T-helper 2 cell treated with Interferon-gamma antibody and Interleukin-4, amounts not matched to agents 100 ng/mL and 5 ng/mL, for 36 hours (primary cell): ENCODE measurements at regions not wholly inside any gene's neighbourhood (a gene's known extent, or its start where the extent isn't known, plus 50 kb on each side); places are given as distances from the start of the nearest gene placed in this dataset.
"Not testable (repeated sequence)": the region's sequence is repeated elsewhere in the genome, so short reads cannot be mapped to it uniquely, and the experiment has no call there.

Source experiments
- intact Hi-C: fragments of 100-400 bp; cut with micrococcal nuclease; formaldehyde crosslinking; loops from one replicate; pipeline ENCODE4 v1.15.1; 2023

DNA sequence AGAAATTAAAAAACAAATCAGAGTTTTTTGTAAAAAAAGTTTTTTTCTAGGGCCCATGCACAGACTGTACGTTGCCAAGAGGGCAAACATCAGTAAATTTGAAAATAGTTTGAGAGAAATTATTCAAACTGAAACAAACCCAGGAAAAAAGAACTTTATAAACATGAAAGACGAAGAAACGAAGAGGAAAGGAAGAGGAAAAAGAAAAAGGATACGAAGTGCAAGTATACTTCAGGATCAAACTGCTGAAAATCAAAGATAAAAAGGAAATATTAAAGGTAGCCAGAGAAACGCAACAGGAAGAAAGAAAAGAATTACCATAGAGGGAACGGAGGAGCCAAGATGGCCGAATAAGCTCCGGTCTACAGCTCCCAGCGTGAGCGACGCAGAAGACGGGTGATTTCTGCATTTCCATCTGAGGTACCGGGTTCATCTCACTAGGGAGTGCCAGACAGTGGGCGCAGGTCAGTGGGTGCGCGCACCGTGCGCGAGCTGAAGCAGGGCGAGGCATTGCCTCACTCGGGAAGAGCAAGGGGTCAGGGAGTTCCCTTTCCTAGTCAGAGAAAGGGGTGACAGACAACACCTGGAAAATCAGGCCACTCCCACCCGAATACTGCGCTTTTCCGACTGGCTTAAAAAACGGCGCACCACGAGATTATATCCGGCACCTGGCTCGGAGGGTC lies 94.4 kb upstream of the GAS1 start:
- intact Hi-C loops: not testable (repeated sequence)

DNA sequence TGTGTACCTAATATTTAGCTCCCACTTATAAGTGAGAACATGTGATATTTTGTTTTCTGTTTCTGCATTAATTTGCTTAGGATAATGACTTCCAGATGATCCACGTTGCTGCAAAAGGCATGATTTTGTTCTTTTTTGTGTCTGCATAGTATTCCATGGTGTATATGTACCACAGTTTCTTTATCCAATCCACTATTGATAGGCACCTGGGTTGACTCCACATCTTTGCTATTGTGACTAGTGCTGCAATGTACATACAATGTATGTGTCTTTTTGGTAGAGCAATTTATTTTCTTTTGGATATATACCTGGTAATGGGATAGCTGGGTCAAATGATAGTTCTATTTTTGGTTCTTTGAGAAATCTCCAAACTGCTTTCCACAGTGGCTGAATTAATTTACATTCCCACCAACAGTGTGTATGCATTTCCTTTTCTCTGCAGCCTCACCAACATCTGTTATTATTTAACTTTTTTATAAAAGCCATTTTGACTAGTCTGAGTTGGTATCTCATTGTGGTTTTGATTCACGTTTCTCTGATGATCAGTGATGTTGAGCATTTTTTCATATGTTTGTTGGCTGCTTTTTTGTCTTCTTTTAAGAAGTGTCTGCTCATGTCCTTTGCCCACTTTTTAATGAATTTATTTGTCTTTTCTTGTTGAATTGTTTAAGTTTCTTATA lies 102.8 kb upstream of the GAS1 start:
- intact Hi-C loops: not testable (repeated sequence)

DNA sequence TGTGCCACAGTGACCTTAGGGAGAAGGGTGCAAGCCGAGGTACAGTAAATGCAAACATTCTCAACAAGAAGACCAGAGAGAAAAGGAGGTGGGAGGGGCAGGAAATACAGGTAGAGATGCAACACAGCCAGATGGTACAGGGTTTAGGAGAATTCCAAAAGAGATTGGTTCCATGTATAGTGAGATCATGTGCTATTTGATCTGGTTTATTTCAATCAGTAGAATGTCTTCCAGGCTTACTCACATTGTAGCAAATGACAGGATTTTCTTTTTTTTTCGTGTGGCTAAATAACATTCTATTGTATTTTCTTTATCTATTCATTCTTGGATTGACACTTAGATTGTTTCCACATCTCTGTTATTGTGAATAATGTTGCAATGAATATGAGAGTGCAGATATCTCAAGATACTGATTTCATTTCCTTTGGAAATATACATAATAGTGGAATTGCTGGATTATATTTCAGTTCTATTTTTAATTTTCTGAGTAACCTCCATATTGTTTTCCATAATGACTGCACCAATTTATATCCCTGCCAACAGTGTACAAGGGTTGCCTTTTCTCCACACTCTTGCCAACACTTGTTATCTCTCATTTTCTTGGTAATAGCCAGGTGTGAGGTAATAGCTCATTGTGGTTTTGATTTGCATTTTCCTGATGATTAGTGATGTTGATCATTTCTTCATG lies 107.8 kb upstream of the GAS1 start:
- intact Hi-C loops: no loop called here

DNA sequence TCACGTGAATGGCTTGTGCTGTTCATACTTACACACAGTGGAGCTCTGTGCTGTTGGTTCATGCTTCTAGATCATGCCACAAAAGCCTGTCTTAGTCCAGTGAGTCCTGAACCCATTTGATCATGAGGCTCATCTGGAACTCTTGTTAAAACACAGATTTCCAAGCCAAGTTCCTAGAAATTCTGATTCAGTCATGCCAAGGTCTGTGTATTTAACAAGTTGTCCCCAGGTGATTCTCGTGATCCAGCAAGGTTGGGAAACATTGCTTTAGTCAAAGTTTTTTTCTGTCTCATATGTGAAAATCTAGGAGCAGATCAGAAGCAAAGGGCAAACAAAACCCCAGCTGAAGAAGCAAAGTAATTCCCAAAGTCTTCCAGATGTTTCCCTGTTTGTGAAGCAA lies 112.5 kb upstream of the GAS1 start:
- intact Hi-C loops: no loop called here

DNA sequence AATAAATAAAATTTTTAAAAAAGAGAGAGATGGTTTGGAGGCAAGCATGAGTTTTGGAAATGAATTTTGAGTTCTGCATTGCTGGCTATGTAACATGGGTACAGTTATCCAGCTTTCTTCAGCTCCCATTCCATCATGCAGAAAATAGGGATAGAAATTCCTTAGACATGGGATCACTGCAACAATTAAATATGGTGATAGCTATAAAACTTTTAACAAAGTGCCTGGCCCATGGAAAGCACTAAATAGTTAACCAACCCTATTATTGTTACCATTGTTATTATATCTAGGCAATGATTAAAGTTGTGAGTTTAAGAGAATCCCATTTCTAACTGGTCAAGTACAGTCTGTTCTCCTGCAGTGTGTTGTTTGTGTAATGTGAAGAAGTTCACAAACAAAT lies 115.4 kb upstream of the GAS1 start:
- intact Hi-C loops: no loop called here

DNA sequence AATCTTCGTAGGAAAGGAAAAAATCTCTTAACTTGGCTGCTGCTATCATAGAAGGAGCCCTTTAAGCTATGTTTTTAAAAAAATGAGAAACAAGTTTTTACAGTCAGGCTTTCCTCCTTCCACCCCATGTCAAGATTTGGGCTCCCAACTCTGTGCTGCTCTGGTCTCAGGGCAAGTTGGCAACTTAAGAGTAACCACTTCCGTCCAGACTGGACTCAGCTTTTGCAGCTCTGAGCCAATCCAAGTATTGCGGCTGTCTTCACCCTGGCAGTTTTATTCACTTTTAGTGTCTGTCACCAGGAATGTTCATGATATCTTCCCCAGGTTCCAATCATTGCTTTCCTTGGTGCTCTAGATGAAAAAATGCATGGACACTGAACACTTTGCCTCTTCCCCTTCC lies 115.9 kb upstream of the GAS1 start:
- intact Hi-C loops: no loop called here

DNA sequence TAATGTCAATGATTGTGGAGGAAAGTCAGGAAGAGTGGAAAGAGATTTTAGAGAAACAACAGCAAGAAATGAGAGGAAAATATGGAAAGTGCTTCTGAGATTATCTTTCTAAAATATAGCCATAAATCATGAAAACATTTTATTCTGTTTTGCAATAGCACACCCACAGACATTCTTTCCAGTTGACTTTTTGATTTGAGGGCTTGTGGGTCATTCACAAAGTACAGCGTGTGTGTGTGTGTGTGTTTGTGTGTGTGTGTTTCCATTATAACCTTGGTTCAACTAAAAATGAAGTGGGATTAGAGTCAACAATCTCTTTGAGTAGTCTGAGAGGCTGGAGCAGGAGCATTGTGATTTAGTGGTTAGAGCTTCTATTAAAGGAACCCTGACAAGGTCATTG lies 116.6 kb upstream of the GAS1 start:
- intact Hi-C loops: no loop called here

DNA sequence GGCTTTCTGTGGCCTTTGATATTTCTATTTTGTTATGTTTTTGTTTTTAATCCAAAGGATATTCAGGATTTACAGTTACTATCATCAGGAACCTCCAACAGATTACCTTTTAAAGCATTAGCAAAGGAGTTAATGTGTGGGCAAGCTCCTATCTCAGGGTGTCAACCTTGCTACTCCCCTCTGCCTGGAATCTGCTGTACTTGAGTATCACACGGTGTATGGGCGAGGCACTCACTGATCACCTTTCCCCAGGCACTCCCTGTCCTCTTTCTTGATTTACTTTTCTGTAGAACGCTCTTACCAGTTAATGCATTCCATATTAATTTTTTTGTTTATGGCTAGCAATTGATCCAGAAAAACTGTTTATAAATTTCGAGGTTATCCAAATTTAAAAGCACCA lies 117.0 kb upstream of the GAS1 start:
- intact Hi-C loops: no loop called here

DNA sequence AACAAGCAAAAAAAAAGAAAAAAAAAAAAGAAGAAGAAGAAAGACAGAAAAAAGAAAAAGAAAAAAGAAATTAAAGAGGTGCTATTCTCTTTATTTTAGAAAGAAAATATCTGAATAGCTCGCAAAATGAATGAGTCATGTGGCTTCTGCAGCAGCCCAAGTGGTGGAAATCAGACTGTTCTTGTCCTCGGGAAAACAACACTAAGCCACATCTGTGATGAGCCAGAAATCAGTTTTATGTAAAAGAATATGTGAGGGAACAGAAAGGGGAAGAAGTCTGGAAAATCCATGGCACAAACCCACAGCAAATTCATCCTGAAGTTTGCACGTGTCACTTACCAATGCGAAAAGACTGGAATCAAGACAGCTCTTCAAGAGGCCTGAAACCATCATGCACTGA lies 118.7 kb upstream of the GAS1 start:
- intact Hi-C loops: no loop called here

DNA sequence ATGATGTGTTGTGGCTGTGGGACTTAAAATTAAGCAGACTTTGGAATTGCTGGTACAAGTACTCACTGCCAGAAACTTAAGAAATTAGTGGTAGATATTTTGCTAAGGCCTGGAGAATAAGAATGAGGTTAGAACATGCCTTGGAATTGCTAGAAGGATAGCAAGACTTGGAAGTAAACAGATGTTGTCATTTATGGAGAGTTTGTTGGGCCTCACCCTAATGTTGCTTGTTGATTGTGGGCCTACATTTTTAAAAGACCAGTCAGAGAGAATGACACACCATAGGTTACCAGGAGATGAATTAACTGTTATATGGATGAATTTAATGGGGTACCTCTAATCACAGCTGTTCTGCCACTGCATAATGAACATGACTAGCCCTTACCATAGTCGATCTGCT lies 120.1 kb upstream of the GAS1 start:
- intact Hi-C loops: no loop called here

DNA sequence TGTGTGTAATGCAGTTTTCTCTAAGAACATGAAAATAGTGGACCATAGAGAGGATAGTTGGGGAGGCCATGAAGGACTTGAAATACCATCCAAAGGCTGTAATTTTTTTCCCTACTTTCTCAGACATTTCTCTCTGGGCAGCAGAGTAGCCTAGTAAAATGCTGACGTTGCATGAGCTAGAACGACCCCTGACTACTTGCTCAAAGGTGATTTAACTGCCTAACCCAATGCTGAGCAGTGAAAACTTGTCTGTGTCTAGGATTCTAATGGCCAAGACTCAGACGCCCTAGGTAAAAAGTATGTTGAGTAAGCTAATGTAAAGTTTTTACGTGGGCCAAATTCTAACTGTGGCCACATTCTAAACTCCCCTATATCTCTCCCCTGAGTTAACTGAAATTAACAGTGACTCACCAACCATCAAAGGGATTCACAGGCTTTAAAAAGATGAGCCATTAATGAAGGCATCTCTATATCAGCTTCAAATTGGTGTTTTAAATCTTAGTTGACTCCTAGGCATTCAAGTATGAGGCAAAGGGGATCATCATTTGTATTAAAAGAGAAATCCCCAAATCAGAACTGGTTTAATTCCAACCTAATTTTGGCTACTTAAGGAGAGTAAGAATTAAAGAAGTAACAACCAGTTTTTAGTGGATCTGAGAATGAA lies 121.0 kb upstream of the GAS1 start:
- intact Hi-C loops: no loop called here

DNA sequence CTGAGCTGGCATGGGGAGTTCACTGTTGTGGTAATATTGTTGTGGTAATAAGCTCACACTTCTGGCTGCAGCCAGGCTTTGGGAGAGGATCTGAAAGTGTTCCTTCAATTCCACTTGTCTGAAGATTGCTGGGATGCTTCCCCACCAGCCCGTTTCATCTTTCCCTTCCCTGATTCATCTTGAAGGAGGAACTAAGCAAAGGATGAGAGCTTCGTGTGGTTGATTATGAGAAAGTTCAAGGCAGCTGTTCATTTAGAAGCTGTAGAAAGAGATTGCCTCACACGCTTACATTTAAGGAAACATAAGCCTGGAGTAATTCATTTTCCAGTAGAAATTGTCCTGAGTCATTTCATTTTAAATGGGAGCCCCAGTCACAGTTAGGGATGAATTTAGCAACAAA lies 122.4 kb upstream of the GAS1 start:
- intact Hi-C loops: no loop called here

DNA sequence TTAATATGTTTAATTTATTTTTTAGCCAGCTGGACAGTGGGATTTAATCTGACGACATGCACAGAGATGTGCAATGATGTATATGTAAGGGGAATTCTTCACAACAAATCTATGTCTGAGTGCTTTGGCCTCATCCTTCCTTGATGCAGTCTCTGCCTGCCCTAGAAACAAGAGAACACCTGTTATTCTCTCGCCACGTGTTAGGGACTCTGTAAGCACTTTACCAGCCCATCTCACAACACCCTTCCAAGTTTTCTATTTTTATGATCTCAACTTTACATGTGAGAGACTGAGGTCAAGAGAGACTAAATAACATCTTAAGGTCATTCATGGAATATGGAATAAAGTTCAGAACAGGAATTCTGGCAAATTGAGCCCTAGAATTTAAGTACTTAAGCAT lies 123.0 kb upstream of the GAS1 start:
- intact Hi-C loops: no loop called here

DNA sequence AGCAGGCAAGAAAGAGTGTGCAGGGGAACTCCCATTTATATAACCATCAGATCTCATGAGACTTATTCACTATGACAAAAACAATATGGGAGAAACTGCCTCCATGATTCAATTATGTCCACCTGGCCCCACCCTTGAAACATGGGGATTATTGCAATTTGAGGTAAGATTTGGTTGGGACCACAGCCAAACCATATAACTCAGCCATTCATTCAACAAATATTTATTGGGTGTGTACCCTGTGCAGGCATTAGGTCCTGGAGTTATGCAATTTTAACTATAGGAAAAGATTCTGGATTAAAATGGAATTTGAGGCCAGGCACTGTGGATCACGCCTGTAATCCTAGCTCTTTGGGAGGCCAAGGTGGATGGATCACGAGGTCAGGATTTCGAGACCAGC lies 124.2 kb upstream of the GAS1 start:
- intact Hi-C loops: no loop called here

DNA sequence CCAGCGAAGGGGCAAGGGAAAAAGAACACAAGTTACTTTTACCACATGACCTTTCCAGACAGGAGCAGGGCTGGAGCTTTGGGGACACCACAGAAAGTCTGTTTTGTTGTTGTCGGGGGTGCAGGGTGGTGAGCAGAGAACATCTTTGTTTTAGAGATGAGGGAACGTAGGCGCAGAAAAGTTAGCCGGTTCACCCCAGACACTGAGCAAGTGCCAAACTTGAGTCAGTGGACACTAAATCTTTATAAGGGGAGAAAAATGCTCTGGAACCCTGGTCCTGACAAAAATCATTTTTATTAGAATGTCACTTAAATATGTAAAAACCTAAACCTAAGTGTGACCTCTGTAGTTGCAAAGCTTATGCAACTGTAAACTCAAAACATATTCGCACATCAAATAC lies 126.4 kb upstream of the GAS1 start:
- intact Hi-C loops: no loop called here

DNA sequence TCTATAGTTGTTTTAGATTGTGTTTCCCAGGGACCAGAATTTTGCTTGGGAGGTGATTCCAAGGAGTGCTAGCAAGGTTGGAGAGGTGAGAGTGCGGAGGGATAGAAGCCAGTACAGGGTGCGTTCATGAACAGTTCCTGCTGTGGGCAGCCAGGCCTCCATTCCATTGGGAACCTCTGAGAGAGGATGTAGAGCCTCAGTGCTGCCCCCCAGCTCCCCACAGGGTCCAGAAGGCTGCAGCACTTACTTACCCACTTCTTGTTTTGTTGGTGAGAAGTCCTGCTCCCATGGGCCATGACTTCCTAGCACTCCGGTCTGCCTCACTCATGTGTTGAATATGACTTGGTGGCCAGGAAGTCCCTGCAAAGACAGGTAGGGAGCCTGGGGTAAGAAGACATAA lies 128.2 kb upstream of the GAS1 start:
- intact Hi-C loops: no loop called here

DNA sequence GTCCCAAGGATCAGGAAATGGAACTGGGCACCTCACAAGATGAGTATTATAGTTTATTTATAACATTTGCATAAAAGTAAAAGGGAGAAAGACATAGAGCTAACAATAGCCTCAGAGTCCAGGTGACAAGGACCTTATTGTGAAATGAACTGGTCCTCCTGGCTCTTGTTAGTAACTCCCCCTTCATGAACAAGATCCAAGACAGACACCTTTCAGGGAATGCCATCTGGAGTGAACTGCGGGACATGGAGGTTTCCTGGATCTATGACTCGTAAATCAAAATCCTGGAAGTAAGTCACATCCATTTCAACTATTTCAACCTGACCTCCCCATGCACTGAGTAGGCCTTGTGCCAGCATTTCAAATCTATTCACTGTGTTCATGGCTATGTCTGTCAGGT lies 129.5 kb upstream of the GAS1 start:
- intact Hi-C loops: no loop called here

DNA sequence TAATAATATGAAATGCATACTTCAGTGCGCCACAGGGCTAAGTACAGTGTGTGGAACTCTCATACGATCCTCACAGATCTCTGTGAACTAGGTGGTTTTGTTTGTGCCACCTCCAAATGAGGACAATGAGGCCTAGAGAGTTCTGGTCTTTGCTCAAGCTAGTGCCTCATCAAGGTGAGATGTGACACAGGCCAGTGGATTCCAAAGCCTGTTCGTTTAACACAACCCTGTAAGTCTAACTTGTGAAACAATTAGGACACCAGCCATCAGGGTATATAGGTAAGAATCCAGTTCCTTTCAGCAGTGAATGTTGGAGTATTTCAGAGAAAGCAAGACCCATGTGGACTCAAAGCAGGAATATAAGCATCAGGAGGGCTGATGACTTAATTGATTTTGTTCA lies 130.7 kb upstream of the GAS1 start:
- intact Hi-C loops: no loop called here

DNA sequence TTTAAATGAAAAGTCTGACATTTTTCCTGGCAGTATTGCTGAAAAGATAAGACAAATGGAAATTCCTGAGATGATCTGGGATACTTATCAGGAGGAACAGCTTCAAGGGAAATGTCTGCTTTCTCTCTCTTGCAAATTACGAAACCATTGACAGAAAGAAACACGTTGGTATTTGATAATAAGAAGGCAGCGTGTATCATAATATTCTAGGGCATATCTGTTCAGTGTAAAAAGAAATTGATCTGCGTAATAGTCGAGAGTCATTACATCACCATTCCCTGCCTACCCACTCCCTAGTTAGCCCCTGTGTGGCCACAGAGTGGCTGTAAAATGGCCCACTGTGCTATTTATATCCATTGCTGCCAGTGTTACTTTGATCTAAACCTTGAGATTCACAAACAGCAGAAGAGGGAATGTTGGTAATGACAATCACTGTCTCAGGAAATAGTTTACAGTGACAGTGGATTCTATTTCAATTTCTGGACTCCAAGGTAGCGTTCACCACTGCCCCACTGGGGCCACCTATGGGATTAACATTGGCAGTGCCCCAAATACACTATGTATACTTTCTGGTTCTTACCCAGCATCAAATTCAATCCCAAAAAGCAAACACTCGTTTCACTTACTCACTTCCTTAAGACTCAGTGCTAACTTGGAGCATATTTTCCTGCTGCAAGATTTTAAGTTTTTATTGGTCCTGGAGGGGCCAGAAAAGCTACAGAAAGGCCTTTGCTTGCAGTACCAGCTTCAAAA lies 133.4 kb upstream of the GAS1 start:
- intact Hi-C loops: no loop called here

DNA sequence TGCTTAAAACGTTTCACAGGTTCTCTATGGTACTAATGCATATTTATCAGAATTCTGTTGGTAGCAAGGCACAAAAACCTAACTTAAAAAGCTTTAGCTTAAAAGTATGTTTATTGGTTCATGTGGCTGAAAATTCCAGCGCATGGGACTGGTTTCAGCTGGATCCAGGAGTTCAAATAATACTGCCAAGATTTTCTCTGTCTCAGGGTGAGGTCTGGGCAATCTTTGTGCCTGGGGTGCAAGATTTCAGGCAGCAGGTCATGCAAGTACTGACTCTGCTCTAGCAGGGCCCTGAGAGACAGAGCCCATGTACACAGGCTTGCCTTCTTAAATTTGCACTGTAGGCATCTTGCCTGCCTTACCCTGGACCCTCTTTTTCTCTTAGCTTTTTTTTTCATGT lies 134.2 kb upstream of the GAS1 start:
- intact Hi-C loops: no loop called here

DNA sequence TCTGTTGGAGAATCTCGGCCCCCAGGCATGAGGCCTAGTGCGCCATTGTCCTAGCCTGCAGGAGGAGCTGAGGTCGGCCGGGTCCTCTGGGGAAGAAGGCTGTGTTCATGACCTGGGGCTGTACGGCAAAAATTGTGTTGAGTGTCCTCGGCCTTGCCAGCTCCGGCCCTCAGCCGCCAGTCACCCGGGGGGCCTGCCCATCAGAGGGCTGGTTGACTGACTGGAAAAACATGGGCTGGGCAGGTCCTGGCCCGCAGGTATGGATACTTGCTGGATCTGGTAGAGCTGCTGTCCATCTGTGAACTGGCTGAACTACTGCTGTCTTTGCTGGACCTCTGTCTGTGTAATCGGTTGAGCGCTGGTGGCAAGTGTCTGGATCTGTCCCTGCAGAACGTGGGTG lies 136.7 kb upstream of the GAS1 start:
- intact Hi-C loops: no loop called here

DNA sequence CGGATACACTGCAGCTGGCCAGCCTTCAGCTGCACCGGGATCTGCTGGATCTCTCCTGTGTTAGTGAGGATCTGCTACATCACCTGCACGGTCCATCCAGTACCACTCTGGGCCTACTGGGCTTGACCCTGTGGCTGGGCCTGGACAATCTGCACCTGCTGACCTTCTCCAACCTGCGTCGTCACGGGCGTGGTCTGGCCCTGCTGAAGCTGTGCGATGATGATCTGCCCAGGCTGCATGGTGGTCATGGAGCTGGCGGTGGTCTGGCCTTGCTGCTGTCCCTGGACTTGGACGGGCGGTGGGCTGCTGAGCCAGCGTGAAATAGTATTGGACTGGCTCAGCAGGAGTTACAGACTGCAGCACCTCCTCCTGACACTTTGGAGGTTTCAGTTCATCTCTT lies 137.1 kb upstream of the GAS1 start:
- intact Hi-C loops: no loop called here
